ENCODE measurements at regions not wholly inside any gene's neighbourhood (a gene's known extent, or its start where the extent isn't known, plus 50 kb on each side); places are given as distances from the start of the nearest gene placed in this dataset.
"Not testable (repeated sequence)": the region's sequence is repeated elsewhere in the genome, so short reads cannot be mapped to it uniquely, and the experiment has no call there.

DNA sequence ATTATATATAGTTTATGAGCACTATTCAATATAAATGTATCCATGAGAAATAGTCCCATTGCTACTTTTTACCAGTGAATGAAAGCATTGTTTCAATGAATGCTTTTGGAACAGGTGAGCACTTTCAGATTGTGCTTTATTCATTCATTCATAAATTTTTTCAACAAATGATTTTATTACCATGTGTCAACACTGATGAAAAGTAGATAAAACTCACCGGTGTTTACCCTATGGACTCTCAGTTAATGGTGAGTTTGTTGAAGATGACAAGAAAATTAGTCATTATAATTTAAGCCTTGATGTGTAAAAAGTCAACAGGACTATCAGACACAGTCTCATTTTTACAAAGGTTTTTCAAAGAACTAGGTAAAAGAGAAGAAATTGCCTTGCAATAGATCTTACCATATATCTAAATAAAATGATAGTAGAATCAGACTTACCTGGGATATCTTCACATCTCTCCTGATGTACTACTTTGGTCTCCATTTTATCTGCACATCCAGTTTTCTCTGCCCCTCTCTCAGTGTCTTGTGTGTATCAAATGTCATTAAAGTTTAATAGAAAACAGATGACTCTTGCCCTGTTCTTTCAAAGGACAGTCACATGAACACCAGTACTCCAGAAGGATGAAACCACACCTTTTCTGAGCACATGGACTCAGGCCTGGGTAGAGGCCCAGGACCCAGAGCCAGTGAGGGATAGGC lies 325.3 kb upstream of the RND3 start:
- no peak for DNase-seq

DNA sequence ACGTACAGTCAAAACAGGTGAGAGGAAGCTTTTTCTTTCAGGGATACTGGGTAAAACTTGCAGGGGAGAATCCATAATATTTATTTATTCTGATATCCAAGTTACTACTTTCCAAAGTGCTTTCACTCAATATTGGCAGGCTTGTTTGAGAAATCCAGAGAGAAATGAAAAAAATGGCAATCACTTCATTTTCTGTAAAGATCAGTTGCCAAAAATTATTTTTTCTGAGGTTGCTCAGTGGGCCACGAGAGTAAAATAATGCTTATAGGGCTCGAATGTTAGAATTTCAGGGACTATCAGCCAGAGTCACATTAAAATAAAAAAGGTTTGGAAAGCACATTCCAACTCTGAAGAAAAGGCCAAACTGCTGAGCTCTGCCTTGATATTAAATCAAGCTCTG lies 324.6 kb upstream of the RND3 start:
- no peak for DNase-seq

- no peak for DNase-seq
Measured at GRCh38 chr2:150811259-150811855, 323.9 kb upstream of the RND3 start.

GRCh38 chr2:150809103-150809502 lies 321.6 kb upstream of the RND3 start:
- no peak for DNase-seq

GRCh38 chr2:150806336-150806735 lies 318.9 kb upstream of the RND3 start:
- DNase-seq, result no peak

DNA sequence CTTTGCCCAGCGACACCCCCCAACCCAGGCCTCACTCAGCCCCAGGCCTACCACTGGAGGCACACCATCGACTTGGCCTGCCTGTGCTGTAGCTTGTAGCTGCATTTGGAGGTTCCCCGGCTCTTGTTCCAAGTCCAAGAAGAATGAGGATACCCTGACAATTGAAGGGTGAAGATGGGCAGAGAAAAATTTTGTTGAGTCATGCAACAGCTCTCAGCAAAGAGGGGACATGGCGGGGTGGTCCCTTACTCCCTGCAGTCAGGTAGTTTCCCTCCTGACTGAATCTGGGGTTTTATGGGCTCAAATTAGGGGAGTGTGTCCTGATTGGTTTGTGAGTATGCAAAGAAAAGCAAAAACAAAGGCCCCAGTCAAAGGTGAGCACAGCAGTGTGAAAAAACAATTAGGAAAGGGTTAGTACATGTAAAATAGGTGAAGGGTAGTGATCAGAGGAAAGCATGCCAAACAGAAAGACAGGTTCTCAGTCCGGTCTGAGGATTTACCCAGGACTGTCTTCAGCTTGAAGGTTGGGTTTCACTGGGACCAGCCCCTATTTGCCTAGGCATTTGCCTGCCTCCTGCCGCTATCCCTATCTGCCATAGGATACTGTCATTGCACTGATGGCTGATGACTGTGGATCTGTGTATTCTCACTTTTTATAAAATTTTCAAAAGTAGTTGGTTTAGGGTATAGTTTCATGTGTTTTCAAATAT lies 316.4 kb upstream of the RND3 start:
- DNase-seq, result no peak

- DNase-seq, result no peak
Measured at GRCh38 chr2:150802635-150803034, 315.2 kb upstream of the RND3 start.

GRCh38 chr2:150796236-150796635 lies 308.8 kb upstream of the RND3 start:
- not testable (repeated sequence) for DNase-seq

GRCh38 chr2:150792780-150793300 lies 305.4 kb upstream of the RND3 start:
- no peak for DNase-seq

GRCh38 chr2:150791567-150791966 lies 304.1 kb upstream of the RND3 start:
- DNase-seq, result no peak

GRCh38 chr2:150789376-150789905 lies 302.0 kb upstream of the RND3 start:
- no peak for DNase-seq

- DNase-seq, result no peak
Measured at GRCh38 chr2:150788426-150789140, 301.1 kb upstream of the RND3 start.

- DNase-seq, result no peak
Measured at GRCh38 chr2:150787353-150788093, 300.1 kb upstream of the RND3 start.

DNA sequence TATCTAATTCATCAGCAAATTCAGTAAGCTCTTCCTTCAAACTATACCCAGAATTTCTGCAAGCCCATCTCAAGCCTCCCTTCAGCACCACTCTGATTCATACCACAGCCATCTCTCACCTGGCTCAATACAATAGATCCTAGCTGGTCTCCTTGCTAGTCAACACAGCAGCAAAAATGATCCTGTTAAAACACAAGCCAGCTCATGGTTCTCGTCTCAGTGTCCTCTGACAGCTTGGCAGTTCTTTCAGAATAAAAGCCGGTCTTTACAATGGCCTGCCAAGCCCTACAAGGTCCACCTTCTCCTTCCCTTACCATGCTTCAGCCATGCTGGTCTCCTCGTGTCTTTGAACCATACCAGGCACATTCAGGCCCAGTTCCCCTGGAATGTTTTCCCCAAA lies 296.9 kb upstream of the RND3 start:
- DNase-seq, result no peak

GRCh38 chr2:150783896-150784295 lies 296.4 kb upstream of the RND3 start:
- DNase-seq, result no peak

DNA sequence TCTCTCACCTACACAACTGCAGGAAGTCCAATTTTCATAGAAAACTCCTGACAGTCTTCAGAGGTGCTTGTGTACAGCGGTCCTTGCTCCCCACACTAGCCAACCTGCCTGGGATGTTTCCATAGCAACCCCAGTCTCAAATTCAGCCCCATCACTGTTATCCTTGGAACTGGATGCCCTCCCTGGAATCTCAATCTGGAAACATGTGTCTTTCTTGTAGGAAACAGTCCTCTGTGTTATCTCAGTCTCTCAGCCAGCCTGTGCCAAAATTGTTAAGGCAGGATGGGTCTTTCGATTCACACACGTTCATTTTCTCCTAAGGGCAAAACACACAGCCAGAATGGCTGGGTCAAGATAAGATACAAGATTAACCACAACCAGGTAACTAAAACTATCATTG lies 295.5 kb upstream of the RND3 start:
- no peak for DNase-seq

GRCh38 chr2:150782613-150783012 lies 295.1 kb upstream of the RND3 start:
- DNase-seq, result no peak

- DNase-seq, result no peak
Measured at GRCh38 chr2:150781142-150781541, 293.7 kb upstream of the RND3 start.

GRCh38 chr2:150778828-150779227 lies 291.4 kb upstream of the RND3 start:
- no peak for DNase-seq

- DNase-seq, result no peak
Measured at GRCh38 chr2:150769421-150769820, 282.0 kb upstream of the RND3 start.

DNA sequence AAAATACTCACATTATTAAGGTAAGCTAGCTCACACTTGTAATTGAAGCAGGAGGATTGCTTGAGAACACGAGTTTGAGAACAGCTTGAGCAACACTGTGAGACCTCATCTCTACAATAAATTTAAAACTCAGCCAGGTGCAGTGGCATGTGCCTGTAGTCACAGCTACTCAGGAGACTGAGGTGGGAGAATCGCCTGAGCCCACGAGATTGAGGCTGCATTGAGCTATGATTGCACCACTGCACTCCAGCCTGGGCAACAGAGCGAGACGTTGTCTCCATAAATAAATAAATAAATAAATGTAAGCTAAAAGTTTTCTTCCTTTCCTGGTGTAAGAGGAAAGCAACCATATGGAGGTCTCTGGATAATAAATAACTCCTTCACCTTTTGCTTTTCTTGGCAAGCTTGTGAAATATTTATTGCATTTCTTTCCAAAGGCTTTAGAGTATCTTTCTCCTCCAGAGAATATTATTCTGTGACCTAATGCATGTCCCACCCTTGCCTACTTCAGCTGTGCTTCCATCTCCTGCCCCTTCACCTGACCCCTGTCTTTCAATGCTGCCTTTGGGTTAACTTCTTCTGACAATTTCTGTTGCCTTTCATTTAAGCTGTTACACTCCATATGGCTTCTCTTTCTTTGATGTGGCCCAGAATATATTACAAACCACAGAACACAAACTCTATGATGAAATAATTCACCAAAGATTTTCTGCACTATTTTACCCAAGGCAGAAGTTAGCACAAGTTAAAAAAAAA lies 280.7 kb upstream of the RND3 start:
- DNase-seq, result no peak

DNA sequence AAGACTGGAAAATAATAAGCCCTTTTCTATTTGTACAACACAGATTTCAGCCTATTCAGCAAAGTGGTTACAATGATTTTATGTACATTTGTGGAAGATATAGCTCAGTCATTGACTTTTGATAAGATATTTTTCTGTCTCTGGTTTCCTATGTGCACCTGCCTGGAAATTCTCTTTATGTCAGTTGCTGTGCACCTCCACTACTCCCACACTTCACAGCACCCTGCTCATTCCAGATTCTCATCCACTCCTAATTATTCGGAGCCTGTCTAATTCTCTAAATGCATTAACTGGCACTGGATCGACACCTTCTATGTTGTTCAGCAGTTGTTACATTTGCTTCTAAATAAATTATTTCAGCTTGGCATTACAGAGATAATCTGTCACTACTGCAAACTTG lies 275.1 kb upstream of the RND3 start:
- DNase-seq, result no peak
